Gastroesophageal sphincter (tissue), 3 donors: ENCODE measurements at regions not wholly inside any gene's neighbourhood (a gene's known extent, or its start where the extent isn't known, plus 50 kb on each side); places are given as distances from the start of the nearest gene placed in this dataset.

Experiments
- CTCF ChIP-seq, 4 experiments: fragments of 200-600 bp in 2 of 4; fragments of 450-650 bp in 2 of 4; sonication (generic) in 1 of 4; IDR thresholded peaks; one replicate each; pipeline ENCODE4 v1.5.1; 2017 to 2019; ENCODE audit warnings: antibody characterized with exemption in 4 of 4, mild to moderate bottlenecking in 2 of 4, moderate library complexity in 2 of 4
- EP300 ChIP-seq: sonication (generic); formaldehyde crosslinking; IDR thresholded peaks from one replicate; pipeline ENCODE4 v1.6.1; 2017; ENCODE audit warnings: antibody characterized with exemption, mild to moderate bottlenecking

GRCh38 chr2:5538313-5538712 lies 153.9 kb upstream of the SOX11 start:
- no peak for TF ChIP-seq EP300
- TF ChIP-seq CTCF (IDR thresholded peaks at IDR 0.05), result no peak
